Keratinocyte (primary cell): ENCODE measurements at regions not wholly inside any gene's neighbourhood (a gene's known extent, or its start where the extent isn't known, plus 50 kb on each side); places are given as distances from the start of the nearest gene placed in this dataset.
A peak's percentile ranks its signal among the peaks of the same experiment; 100 is the strongest.

Experiments used
- DNase-seq: peaks from one replicate; pipeline ENCODE4 v3.0.0-alpha.2; 2011; ENCODE audit warnings: low read depth, missing footprints, low spot score
- FAIRE-seq: peaks from 2 replicates; lab custom pipeline; 2011; peaks lifted over from hg19 to GRCh38; lab: Jason Lieb, UNC
- H2AFZ ChIP-seq: 2 replicates; pipeline ENCODE4 v1.6.0; 2012; ENCODE audit warnings: low read length, control low read depth, inconsistent platforms; ENCODE audit not compliant: control insufficient read depth
- H3K27ac ChIP-seq: 2 replicates; pipeline ENCODE4 v1.5.1; 2011; ENCODE audit warnings: low read length; ENCODE audit not compliant: control insufficient read depth, insufficient read depth
- H3K27me3 ChIP-seq: 3 replicates; pipeline ENCODE4 v1.6.0; 2011; ENCODE audit warnings: low read length; ENCODE audit not compliant: control insufficient read depth, insufficient read depth; ENCODE audit errors: extremely low read depth
- H3K36me3 ChIP-seq, 2 experiments: 2 replicates in 1 of 2; 3 replicates in 1 of 2; pipeline ENCODE4 v1.5.1; 2011; ENCODE audit warnings: low read length in 2 of 2, mild to moderate bottlenecking in 1 of 2; ENCODE audit not compliant: control insufficient read depth in 2 of 2, insufficient read depth in 2 of 2; ENCODE audit errors: extremely low read depth in 1 of 2
- H3K4me1 ChIP-seq: 3 replicates; pipeline ENCODE4 v1.5.1; 2011; ENCODE audit warnings: low read length; ENCODE audit not compliant: control insufficient read depth, insufficient read depth; ENCODE audit errors: extremely low read depth
- H3K4me2 ChIP-seq: 3 replicates; pipeline ENCODE4 v1.6.0; 2011; ENCODE audit warnings: low read depth, low read length; ENCODE audit not compliant: control insufficient read depth, insufficient read depth; ENCODE audit errors: extremely low read depth
- H3K4me3 ChIP-seq, 3 experiments: fragments of 200-600 bp in 1 of 3; sonication (generic) in 1 of 3; 2 replicates in 2 of 3; 3 replicates in 1 of 3; pipeline ENCODE4 v1.5.1; 2011 to 2016; ENCODE audit warnings: low read length in 3 of 3, mild to moderate bottlenecking in 3 of 3, control low read depth in 2 of 3, inconsistent platforms in 1 of 3, low read depth in 1 of 3, mixed read lengths in 1 of 3, mixed run types in 1 of 3, moderate library complexity in 1 of 3; ENCODE audit not compliant: control insufficient read depth in 2 of 3, insufficient read depth in 2 of 3; ENCODE audit errors: extremely low read depth in 1 of 3
- H3K79me2 ChIP-seq: 2 replicates; pipeline ENCODE4 v1.6.0; 2012; ENCODE audit warnings: low read length; ENCODE audit not compliant: control insufficient read depth, insufficient read depth
- H3K9ac ChIP-seq: 3 replicates; pipeline ENCODE4 v1.6.0; 2011; ENCODE audit warnings: low read length; ENCODE audit not compliant: control insufficient read depth, insufficient read depth; ENCODE audit errors: extremely low read depth
- H3K9me1 ChIP-seq: 3 replicates; pipeline ENCODE4 v1.6.0; 2011; ENCODE audit warnings: low read length; ENCODE audit not compliant: control insufficient read depth, insufficient read depth; ENCODE audit errors: extremely low read depth
- H3K9me3 ChIP-seq: 2 replicates; pipeline ENCODE4 v1.5.1; 2012; ENCODE audit warnings: low read depth, low read length; ENCODE audit not compliant: control insufficient read depth
- H4K20me1 ChIP-seq: 3 replicates; pipeline ENCODE4 v1.6.0; 2011; ENCODE audit warnings: low read length; ENCODE audit not compliant: control insufficient read depth, insufficient read depth; ENCODE audit errors: extremely low read depth
- CTCF ChIP-seq, 3 experiments: IDR thresholded peaks in 1 of 3; conservative IDR thresholded peaks in 1 of 3; optimal IDR thresholded peaks in 1 of 3; 2 replicates in 2 of 3; 3 replicates in 1 of 3; pipeline versions ENCODE3 to v1.5.1; 2011; ENCODE audit warnings: low read length in 3 of 3, mild to moderate bottlenecking in 3 of 3, moderate library complexity in 2 of 3, control low read depth in 1 of 3, inconsistent platforms in 1 of 3; ENCODE audit not compliant: insufficient read depth in 2 of 3; ENCODE audit errors: extremely low read depth in 1 of 3
- EZH2 ChIP-seq: IDR thresholded peaks from one replicate; pipeline ENCODE4 v1.6.1; 2012; ENCODE audit warnings: inconsistent platforms, mild to moderate bottlenecking, low read length, moderate library complexity
- dilution Hi-C: fragments of 300-500 bp; cut with MboI; formaldehyde crosslinking; loops from one replicate; pipeline ENCODE4 v1.7.0; 2020; ENCODE audit warnings: low sequenced_read_pairs; ENCODE audit not compliant: extremely low pct_ligation_motif_present

GRCh38 chr7:41217306-41217705 lies 485.6 kb downstream of the INHBA start:
- DNase-seq (no peak), FAIRE-seq (peak; percentile 71)
- H4K20me1 ChIP-seq: no peaks in the 10 kb centered on the region
- no peaks in the 10 kb centered on the region for H3K36me3 ChIP-seq
- H3K4me1 ChIP-seq: no peaks in the 10 kb centered on the region
- no peak overlapping the region for H3K4me3 ChIP-seq
- H3K9me1 ChIP-seq: no peaks in the 10 kb centered on the region
- no peak overlapping the region for H3K27ac ChIP-seq
- dilution Hi-C loops: no loop called here
- TF ChIP-seq CTCF (optimal IDR thresholded peaks at IDR 0.05 in 1 of 3, IDR thresholded peaks at IDR 0.05 in 1 of 3, conservative IDR thresholded peaks at IDR 0.05 in 1 of 3; ENCODE audit: extremely low read depth in 1 of 3, insufficient read depth in 2 of 3, low read length in 3 of 3): no peak
- TF ChIP-seq EZH2: no peak
- no peak overlapping the region for H3K4me2 ChIP-seq
- no peaks in the 10 kb centered on the region for H3K9me3 ChIP-seq
- H2AFZ ChIP-seq: no peak overlapping the region
- H3K9ac ChIP-seq: no peak overlapping the region
- H3K27me3 ChIP-seq: no peaks in the 10 kb centered on the region
- H3K79me2 ChIP-seq: no peaks in the 10 kb centered on the region

- no peaks in the 10 kb centered on the region for H4K20me1 ChIP-seq
- dilution Hi-C loops: no loop called here
- no peaks in the 10 kb centered on the region for H3K27me3 ChIP-seq
- H3K36me3 ChIP-seq: no peaks in the 10 kb centered on the region
- H3K4me2 ChIP-seq: no peak overlapping the region
- no peak overlapping the region for H3K9ac ChIP-seq
- H3K4me1 ChIP-seq: no peaks in the 10 kb centered on the region
- DNase-seq (no peak), FAIRE-seq (no peak)
- H3K9me1 ChIP-seq: no peaks in the 10 kb centered on the region
- no peaks in the 10 kb centered on the region for H3K79me2 ChIP-seq
- no peak overlapping the region for H3K27ac ChIP-seq
- no peak overlapping the region for H2AFZ ChIP-seq
- no peak overlapping the region for H3K4me3 ChIP-seq
- no peak for TF ChIP-seq EZH2
- no peak for TF ChIP-seq CTCF (optimal IDR thresholded peaks at IDR 0.05 in 1 of 3, IDR thresholded peaks at IDR 0.05 in 1 of 3, conservative IDR thresholded peaks at IDR 0.05 in 1 of 3; ENCODE audit: extremely low read depth in 1 of 3, insufficient read depth in 2 of 3, low read length in 3 of 3)
- no peaks in the 10 kb centered on the region for H3K9me3 ChIP-seq
Observed at GRCh38 chr7:41207141-41207540, 495.7 kb downstream of the INHBA start.
